ENCODE measurements at regions not wholly inside any gene's neighbourhood (a gene's known extent, or its start where the extent isn't known, plus 50 kb on each side); places are given as distances from the start of the nearest gene placed in this dataset.
"Not testable (repeated sequence)": the region's sequence is repeated elsewhere in the genome, so short reads cannot be mapped to it uniquely, and the experiment has no call there.

- no peak for DNase-seq
Measured at GRCh38 chr12:91643763-91644162, 461.1 kb upstream of the DCN start.

DNA sequence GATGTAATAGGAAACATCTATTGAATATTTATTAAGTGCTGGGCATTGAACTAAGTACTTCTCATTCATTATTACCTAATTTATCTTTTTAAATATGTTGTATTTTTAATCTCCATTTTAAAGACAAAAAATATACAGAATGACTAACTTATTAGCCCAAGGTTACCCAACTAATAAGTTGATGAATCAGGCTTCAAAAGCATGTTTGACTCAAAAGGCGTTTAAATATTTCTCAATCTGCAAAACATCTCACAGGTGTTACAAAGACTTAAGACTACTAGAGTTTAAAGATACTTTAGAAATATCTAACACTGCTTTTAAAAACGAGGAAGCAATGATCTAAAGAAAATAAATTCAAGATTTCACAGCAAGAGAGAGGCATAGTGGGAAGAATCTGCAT, 457.4 kb upstream of the DCN start:
- no peak for DNase-seq

DNA sequence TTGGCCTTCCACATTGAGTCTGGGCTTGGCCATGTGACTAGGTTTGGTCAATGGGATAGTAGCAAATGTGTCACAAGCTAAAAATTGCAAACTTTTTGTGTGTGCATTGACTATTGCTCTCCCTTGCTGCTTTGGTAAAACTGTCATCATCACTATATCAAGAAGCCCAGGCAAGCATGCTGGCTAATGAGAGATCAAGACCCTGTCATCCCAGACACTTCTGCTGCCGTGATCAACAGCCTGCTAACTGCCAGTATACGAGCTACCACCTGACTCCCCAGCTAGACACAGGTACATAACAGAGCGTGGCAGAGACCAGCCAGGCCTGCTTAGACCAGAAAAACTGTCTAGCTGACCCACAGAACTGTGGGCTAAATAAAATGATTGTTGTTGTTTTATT, 456.7 kb upstream of the DCN start:
- no peak for DNase-seq

DNA sequence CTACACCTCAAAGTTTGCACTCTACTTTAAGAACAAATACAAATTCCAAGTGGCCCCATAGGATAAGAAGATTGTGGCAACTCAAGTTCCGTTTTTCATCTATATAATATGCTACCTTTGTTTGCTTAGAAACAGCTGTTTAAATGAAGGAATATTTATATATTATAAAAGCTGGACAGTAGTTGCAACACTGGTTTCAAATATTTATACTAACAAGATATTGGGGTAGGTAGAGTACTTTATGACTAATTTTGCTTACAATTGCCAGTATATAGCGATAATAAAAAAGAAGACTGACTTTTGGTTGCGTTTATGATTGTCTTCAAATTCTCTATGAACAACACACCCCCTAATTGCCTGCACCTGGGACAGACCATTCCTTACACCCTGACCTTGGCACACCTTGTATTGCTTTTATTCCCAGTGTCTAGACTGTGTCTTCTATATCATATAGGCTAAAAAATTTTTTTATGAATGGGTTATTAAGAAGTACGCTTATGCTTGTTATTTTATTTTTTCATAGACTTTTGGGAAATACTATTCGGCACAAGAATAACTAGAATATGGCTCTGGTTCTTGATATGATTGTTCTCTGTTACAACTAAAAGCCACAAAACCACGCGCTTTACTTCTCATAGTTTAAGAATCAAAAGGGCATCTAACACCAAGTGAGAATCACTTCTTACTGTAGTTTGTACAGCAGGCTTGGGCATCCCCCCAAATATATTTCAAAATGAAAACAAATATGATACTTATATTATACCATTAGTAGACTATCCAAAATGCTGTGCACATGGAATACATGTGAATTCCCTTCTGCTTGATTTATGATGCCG, 455.4 kb upstream of the DCN start:
- no peak for DNase-seq

DNA sequence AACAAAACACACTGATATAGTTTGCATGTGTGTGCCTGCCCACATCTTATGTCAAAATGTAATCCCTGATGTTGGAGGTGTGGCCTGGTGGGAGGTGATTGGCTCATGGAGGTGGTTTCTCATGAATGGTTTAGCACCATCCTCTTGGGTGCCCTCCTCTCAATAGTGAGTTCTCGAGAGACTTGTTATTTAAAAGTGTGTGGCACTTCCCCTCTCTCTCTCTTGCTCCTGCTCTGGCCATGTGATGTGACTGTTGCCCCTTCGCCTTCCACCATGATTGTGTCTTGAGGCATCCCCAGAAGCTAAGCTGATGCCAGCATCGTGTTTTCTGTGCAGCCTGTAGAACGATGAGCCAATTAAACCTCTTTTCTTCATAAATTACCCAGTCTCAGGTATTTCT, 454.1 kb upstream of the DCN start:
- no peak for DNase-seq

- not testable (repeated sequence) for DNase-seq
Measured at GRCh38 chr12:91634386-91634713, 451.7 kb upstream of the DCN start.

DNA sequence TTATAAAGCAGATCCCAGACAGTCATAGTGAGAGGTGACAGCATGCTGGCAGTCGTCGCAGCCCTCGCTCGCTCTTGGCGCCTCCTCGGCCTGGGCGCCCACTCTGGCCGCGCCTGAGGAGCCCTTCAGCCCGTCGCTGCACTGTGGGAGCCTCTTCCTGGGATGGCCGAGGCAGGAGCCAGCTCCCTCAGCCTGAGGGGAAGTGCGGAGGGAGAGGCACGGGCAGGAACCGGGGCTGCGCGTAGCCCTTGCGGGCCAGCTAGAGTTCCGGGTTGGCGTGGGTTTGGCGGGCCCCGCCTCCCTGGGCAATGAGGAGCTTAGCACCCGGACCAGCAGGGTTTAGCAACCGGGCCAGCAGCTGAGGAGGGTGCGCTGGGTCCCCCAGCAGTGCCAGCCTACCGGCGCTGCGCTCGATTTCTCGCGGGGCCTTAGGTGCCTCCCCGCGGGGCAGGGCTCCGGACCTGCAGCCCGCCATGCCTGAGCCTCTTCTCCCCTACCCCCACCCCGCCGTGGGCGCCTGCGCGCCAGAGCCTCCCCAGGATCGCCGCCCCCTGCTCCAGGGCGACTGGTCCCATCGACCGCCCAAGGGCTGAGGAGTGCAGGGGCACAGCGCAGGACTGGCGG, 451.2 kb upstream of the DCN start:
- no peak for DNase-seq

DNA sequence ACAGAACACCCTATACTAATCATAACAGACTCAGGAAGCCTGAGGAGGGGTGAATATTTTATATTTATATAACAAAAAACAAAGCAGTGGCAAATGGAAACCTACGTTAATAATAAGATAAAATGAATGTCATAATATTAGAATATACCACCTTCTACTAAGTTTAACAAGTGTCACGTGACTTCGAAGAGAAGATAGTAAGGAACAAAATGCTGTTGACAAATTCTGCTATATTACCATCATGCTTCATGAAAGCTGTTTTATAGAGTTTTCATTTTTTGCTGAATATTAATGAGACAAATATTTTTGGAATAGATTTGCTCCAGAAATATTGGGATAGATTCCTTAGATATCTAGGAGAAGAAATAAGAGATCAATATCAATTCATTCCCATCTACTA, 450.6 kb upstream of the DCN start:
- no peak for DNase-seq

DNA sequence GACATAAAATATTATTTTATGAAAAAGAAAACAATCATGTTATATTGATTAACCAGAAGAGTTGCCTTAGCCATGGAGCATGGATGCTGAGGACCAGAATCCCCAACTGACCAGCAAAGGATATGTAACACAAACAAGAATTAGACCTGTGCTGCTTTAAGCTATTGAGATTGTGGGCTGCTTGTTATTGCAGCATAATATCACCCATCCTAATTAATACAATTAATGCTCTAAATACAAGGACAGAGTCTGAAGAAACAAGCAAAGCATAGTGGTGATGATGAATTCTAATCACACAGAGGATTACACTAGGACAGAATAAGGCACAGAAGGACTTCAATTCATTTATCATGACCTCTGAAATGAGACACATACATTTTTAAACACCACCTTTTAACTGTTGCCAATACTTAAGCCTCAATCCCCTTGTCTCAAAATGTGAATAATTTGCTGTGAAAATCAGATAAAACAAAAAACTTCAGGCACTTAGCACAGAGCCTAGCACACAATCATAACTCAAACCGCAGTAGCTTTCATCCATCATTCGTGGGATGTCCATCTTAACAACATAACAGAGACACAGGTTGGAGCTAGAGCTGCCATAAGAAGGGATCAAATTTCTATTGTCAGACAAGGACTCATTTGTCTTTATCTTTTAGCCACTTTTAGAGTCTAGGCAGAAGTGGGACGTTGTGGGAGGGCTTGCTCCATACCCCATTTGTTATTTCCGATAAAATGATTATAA, 449.6 kb upstream of the DCN start:
- no peak for DNase-seq

DNA sequence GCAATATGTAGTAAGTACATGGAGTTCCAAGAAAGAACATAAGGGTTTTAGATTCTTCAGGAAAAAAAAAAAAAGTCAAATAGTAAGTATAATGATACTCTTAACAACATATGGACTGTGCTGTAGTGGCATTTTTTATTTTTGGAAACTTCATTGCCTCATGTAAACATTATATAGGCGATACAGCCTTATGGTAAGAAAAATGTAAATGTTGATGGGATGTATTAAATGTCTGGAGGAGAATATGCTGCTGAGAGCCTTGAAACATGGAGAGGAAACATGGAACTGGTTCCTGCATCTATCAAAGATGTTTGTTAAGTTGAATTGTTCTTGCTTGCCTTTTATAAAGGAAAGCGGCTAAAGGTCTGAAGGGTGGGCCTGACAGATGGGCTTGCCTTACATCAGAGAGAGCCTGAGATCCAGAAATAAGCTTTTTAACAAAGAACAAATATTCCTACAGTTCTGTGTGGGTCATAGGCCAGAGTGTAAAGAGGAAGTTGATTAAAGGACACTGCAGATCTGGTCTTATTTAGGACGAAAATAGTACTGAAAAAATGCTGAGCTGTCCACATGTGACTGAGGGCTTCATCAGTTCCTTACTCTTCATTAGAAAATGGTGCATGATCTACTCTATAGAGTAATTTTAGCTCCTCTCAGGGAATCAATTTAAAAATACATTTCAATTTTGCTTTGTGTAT, 448.1 kb upstream of the DCN start:
- no peak for DNase-seq

GRCh38 chr12:91630083-91630482, 447.5 kb upstream of the DCN start:
- no peak for DNase-seq

DNA sequence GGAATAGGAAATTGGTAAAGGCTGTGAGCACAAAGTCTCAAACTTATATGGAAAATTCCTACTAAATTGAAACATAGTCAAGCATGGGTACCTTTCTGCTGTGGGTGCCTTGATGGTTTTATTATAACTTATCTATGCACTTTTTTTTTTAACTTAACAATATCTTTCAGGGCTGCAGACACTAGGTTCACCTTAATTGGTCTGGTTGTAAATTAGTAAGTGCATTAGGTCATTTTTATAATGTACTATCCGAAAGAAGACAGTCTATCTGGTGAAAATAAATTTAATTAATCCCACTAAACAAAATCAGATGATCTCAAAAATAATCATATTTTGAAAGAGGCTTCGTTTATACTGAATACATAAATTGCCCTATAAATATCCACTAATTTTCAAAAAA, 446.8 kb upstream of the DCN start:
- DNase-seq: no peak

DNA sequence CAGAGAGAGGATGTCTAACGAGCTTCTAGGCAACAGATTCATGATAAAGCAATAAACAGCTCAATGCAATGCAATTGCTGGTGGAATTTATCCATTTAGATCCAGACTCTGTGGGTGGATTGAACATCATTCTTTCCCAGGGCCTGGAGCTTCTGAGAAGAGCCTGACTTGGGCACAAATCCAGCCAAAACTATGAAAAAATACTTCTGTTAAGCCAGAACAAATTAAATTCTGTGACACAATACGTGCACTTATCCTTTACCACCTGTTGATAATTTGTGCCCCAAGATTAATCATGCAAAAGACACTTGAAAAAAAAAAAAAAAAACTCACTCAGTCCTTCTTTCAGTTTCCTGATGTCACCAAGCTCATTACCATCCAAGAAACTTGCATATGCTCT, 446.0 kb upstream of the DCN start:
- no peak for DNase-seq

- no peak for DNase-seq
Measured at GRCh38 chr12:91627225-91627624, 444.6 kb upstream of the DCN start.

- no peak for DNase-seq
Measured at GRCh38 chr12:91622981-91623380, 440.4 kb upstream of the DCN start.

GRCh38 chr12:91622037-91622436, 439.4 kb upstream of the DCN start:
- no peak for DNase-seq

DNA sequence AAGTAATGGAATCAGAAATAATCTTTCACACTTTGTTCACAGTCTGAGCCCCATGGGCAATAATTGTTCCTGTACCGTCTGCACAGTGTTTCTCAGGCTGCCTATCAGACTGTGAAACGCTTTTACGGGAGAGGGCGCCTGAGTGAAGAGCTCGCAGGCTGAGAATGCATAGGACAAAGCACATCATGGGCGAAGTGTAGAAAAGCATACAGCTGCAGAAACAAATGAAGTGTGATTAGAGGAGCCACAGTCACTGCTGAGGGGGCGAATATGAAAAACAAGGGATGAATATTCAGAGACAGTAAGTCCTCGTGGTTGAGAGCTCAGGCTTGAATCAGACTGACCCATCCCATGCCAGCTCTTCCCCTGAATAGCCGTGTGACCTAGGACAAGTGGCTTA, 438.4 kb upstream of the DCN start:
- DNase-seq: no peak

GRCh38 chr12:91620422-91620821, 437.8 kb upstream of the DCN start:
- no peak for DNase-seq

- DNase-seq: no peak
Measured at GRCh38 chr12:91618281-91618680, 435.7 kb upstream of the DCN start.

DNA sequence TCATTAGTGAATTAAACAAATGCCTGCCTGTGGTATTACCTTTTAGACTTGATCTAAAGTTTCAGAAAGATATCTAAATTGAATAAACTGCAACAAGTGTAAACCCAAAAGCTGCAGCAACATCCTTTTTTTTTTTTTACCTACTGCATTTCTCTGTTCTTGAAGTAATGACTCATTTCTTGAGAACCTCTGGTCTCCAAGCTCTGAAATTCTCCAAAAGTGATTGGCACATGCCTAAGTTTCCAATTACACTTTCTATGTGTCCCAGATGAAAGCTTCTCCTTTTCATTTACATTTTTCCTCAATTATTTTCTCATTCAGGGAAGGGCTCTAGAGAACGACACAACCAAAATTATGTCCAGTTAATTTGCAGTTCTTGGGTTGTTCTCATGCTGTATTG, 435.2 kb upstream of the DCN start:
- no peak for DNase-seq

DNA sequence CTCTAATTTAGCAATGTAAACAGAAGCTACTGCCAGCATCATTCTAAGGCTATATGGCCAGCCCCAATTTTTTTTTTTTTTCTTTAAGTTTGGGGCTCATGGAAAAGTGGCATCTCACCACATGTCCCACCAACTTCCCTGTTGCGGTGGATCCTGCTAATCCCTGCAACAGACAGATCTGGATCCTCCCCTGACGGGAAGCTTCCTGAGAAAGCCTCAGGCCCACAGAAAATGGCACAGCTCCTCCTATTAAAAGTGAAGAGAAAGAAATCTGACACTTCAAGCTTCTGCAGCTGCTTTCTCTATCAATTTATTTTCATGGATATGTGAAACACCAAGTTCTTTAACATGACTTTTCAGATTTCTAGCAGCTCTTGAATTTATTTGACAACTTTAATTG, 433.8 kb upstream of the DCN start:
- DNase-seq: no peak

- no peak for DNase-seq
Measured at GRCh38 chr12:91613223-91613779, 430.7 kb upstream of the DCN start.

- DNase-seq: no peak
Measured at GRCh38 chr12:91610561-91610960, 427.9 kb upstream of the DCN start.

Data from NCI-H1417 treated with DMSO at 0.1 percent for 48 hours (cell line).